Muscle of back (tissue), 3 donors: ENCODE measurements at regions not wholly inside any gene's neighbourhood (a gene's known extent, or its start where the extent isn't known, plus 50 kb on each side); places are given as distances from the start of the nearest gene placed in this dataset.
"Not testable (repeated sequence)": the region's sequence is repeated elsewhere in the genome, so short reads cannot be mapped to it uniquely, and the experiment has no call there.

Experiments used
- DNase-seq, 3 donors: peaks; one replicate each; pipeline versions ENCODE4 v3.0.0 to v3.0.0-alpha.2; 2013

DNA sequence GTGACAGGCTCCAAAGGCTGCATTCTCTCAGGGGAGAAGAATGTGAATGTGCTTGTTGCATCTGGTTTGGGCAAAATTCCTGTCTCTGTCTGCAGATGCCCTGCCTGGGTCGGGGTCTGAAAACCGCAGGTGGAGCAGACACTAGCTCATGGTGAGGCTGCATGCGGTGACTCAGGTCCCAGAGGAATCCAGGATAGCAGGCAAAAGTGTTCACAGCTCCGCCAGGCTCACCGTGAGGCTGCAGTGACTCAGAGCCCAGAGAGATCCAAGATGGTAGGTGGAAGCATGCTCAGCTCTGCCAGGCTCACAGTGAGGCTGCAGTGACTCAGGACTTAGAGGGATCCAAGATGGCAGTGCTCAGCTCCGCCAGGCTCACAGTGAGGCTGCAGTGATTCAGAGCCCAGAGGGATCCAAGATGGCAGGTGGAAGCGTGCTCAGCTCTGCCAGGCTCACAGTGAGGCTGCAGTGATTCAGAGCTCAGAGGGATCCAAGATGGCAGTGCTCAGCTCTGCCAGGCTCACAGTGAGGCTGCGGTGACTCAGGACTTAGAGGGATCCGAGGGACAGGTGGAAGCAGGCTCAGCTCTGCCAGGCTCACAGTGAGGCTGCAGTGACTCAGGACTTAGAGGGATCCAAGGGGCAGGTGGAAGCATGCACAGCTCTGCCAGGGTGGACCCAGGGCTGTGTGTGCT lies 200.5 kb downstream of the ACKR3 start:
- peak in 1 of 3 donors; percentile 99 for DNase-seq

DNA sequence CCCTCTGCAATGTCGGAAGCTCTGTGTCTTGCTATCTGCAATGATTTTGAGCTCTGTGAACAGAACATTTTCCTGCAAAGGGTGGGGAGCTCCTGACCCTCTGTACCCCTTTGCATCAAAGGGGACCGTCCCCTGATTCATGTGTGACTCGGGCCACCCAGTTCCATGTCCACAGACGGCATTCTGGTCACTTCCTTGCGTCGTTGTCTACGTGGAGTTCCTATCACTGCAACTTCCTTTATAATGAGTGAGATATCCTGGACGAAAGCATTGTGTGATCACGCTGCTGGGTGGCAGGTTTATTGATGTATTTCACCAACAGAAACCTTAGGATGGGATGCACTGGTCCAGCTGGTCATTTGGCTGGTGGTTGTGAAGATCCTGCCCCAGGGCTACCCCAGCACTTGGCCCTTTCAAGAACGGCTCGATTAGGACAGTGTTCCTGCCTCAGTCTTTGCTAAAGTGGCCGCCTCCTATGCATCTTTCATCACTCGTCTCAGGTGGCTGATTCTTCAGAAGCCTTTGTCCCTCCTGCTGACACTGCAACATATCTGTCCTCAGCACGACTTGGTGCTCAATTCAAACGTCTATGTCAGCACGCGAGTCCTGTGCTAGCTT lies 202.7 kb downstream of the ACKR3 start:
- DNase-seq: no peak

- no peak for DNase-seq
These were observed 203.6 kb downstream of the ACKR3 start for GRCh38 chr2:236773206-236773605.

DNA sequence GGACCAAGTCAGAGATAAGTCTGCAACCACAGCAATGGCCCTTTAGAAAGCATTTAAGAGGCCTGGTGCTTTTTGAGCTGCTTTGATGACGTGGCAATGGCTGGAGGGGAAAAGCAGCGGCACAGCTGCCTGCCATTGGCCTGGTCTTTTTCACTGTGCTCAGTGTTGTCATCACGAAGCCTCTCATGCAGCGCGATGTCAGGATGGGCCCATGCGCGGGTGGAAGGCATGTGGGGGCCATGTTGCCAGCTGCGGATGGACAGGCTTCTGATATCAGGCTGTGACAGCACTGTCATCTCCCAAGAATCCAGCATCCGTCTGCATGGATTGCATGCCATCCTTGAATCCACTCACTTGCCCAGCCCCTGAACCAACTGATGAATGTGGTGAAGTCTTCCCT lies 204.5 kb downstream of the ACKR3 start:
- DNase-seq: no peak

DNA sequence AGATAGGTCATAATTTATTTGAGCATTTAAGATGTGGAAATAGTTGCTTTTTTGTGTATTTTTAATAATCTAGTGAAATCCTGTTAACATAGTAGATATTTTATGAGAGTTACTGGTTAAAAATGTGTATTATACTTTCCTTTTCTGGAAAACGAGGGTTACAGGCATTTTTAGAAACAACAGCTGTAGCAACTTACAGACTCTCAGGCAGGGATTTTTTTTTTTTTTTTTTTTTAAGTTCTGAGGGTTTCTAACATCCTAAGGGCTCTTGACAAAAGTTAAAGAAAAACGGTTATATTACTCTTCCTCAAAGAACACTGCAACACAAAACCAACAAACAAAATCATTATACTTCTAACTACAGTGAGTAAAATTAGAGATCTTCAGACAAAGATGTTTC lies 205.9 kb downstream of the ACKR3 start:
- peak in 1 of 3 donors; percentile 39 for DNase-seq

DNA sequence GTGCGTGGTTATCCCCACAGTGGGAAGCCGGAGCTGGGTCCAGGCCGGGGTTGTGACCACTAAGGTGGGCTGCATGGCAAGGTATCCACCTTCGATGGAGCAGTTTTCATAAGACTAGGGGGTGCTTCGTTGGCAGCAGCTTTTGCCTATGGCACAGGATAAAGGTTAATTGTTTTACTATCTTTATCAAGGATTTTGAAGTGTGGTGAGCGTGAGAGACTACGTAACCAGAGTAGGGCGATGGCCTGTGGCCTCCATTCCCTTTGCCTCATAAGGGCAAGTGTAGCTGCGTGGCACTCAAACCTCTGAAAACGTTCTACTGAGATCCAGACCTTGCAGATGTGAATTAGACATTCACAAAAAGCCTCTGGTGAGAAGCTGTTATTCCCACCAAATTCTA lies 206.6 kb downstream of the ACKR3 start:
- no peak for DNase-seq

DNA sequence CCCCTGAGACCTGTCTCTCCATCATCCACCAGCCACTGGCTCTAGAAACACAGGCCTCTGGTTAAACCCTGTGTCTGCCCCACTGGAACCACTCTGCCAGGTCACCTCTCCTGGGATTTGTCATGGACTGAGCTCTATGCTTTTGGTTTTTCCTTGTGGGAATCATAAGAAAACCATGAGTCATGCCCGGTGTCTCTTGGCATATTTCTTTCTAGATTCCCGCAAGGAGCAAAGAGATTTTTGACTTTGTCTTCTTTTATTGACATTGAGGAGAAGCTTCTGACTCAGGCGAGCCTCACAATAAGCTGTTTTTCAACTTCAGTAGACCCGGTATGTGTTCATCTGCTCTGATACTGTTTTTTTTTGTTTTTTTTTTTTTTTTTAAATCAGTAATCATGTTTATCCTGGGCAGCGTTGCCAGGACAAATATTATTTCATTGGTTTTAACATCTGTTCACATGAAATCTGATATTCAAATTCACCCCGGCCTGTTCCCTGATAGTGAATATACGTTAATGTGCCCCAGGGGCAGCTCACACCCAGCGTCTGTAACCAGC lies 207.1 kb downstream of the ACKR3 start:
- DNase-seq: peak in 1 of 3 donors; percentile 83

DNA sequence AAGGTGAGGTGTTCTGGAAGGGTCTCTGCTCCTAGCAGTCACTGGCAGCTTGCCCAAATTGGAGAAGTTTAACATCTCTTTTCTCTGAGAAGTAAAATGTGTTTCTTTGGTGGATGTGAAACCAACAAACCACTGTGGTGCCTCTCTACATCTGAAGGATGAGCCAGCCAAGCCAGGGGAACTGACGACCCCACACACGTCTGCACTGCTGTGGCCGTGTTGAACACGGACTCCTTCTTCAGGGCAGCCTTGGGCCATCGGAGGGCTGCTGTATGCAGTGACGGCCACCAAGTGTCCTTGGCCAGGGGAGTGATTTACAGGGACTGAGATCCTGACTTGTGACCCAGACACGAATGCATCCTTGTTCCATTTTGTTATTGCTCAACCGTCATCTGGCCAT lies 207.8 kb downstream of the ACKR3 start:
- no peak for DNase-seq

DNA sequence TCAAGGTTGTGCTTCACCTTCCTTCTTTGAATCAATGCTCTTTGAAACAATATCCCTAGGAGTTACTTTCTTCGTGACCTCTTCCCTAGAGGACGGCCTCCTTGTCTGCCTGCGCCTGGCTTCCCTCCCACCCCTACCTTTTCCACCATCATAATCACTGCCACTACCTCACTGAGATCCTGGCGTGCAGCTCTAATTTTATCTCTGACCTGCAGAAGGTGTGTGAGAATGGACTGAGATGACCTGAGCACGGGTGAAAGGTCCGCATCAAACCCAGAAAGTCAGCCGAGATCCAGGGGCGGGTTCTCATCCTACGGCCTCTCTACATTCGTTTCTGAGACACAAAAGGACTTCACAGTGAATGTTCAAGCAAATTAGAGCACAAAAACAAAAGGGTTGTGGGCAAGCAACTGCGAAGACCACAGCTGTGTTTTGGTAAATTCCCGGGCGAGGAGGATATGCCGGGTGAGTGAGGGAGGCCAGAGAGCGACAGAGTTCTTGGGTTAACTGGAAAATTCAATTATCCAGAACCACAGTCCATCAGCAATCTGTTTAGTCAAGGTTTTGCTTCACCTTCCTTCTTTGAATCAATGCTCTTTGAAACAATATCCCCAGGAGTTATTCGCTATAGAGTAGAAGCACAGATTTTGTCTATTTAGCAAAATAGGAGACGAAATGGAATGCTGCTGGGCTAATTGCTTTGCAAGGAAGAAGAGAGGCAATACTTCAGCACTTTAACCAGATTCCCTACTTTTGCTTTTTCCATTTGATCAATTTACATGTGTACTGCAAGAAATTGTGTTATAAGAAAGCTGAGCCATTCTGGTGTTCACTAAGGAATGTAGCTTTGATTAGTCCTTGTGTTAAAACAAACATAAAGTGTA lies 212.6 kb downstream of the ACKR3 start:
- DNase-seq: no peak

- no peak for DNase-seq
These were observed 213.3 kb downstream of the ACKR3 start for GRCh38 chr2:236782938-236783337.

- DNase-seq: no peak
These were observed 213.9 kb downstream of the ACKR3 start for GRCh38 chr2:236783417-236784020.

GRCh38 chr2:236785611-236786057 lies 216.0 kb downstream of the ACKR3 start:
- peak in 1 of 3 donors; percentile 59 for DNase-seq

DNA sequence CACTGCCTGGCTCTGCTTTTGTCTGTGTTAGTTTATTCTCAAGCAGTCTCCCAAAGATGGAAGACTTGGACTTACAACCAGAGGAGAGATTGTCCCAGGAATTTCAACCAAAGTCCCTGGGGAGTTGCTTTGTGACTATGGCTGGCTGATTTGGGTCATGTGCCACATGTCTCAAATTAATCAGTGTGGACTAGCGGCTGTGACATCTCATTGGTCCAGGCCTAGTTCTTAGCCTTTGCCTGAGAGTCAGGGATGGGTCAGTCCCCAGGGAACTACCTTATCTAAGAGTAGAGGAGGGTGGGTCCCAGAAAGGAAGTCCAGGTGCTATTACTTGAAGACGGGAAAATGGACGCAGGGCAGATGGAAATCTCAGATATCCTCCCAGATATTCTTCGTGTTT lies 217.1 kb downstream of the ACKR3 start:
- no peak for DNase-seq

- not testable (repeated sequence) for DNase-seq
These were observed 217.8 kb downstream of the ACKR3 start for GRCh38 chr2:236787376-236787775.

GRCh38 chr2:236787885-236788284 lies 218.3 kb downstream of the ACKR3 start:
- DNase-seq: peak in 2 of 3 donors; percentile 55 to 79

GRCh38 chr2:236790963-236791362 lies 221.3 kb downstream of the ACKR3 start:
- DNase-seq: peak in 1 of 3 donors; percentile 64

GRCh38 chr2:236793023-236794011 lies 223.7 kb downstream of the ACKR3 start:
- peak in 2 of 3 donors; percentile 53 to 77 for DNase-seq

DNA sequence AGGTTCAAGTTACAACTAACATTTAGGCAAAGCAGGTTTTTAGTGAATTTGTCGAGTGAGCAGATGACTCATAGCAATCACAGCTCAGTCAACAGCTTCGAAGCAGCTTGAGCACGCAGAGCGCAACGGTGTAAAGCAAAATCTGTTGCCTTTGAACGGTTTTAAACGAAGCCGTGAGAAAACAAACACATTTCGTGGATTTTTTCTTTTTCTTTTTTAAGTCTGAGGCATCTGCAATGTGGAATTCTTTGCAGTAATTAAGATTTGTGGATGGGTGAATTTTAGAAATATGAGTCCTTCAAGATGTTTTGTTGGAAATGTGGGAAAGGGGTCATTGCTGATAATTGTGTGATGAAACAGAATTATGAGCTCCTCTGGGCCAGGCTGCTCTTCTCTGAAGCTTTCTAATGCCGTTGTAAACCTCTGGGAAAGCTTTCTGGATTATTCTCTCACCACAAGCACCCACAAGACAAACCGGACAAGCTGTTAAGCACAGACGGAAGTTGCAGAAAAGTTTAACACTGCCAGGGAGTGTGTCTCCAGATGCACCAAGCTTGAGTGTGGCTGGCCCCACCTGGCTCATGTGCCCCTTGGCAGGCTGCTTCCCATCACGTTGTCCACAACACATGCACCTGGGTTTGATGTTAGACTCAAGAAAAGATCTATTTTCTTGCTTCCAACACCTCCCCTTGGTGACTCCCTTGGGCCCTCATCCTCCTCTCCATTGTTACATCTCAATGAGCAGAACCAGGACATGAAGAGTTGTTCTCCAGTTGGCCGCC lies 224.7 kb downstream of the ACKR3 start:
- no peak for DNase-seq

DNA sequence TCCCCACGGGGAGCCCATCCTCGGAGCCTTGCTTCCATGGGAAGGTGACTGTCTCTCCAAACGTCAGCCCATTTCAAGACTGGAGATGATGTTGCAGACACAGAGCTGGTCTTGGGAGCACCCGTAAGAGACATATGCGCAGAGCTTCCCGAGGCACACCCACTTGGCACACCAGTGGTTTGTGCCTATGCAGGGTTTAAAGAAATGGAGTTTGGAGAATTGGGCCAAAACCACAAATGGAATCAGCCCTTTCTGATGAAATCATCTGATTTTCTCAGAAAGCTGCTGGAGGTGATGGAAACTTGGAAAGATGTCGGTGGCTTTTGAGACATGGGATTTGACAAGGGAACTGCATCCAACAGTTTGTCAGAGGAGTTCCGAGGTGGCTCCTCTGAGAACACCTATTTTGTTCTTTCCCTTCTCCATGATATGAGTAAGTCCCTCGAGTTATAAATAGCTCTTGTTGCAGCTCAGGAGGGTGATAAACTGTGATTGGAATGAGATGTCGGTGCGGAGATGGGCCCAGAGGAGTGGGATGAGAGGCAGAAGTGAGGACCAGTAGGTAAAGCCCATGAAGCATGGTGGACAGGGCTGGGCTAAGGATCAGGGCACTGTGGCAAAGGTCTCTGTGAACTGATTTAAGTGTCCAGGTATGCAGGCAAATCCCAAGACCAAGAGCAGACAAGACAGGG lies 225.7 kb downstream of the ACKR3 start:
- DNase-seq: no peak
